NCI-H510A treated with DMSO at 0.1 percent for 48 hours (cell line): ENCODE measurements at regions not wholly inside any gene's neighbourhood (a gene's known extent, or its start where the extent isn't known, plus 50 kb on each side); places are given as distances from the start of the nearest gene placed in this dataset.
"Not testable (repeated sequence)": the region's sequence is repeated elsewhere in the genome, so short reads cannot be mapped to it uniquely, and the experiment has no call there.

Source experiments
- DNase-seq: peaks from one replicate; lab custom pipeline; 2025; lab: John Stamatoyannopoulos, UW

DNA sequence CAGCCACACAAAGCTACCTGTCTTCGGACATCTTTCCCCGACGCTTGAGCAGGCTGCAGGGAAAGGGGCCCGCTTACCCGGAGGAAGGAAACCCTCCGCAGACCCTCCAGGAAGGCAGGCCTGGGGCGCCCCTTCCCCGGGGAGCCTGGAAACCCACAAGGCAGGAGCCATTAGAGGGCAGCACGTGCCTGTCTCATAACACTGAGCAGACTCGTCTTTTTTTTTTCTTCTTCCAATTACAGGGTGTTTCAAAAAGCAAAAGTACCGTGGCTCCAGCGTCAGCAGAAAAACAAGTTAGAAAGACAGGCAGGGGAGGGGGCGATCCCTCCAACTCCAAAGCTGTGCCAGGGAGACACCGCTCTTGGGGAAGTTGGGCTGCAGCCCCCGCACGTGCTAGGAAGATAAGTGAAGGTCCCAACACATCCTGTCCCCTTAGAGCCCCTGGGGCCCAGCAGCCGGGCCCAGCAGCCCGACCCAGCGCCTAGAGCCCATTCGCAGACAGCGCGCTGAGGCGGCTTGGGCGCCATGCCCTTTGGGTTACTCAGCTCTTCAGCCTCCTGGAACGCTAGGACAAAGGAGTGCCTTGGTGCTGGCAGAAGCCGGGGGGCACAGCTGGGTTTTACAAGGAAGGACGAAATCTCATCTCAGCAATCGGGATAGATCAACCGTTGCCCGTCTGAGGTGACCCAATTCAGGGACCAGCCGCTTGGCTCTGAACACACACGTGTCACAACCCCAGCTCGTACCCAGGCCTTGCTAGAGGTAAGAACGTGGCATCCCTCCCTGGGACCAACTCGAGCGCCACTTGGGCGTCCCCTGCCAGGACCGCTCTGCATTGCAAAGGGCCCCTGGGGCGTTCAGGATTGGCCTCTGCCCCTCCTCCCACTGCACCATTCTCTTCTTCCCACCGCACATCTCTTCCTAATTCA, 136.3 kb downstream of the LY86 start:
- DNase-seq, result peak; percentile 24

DNA sequence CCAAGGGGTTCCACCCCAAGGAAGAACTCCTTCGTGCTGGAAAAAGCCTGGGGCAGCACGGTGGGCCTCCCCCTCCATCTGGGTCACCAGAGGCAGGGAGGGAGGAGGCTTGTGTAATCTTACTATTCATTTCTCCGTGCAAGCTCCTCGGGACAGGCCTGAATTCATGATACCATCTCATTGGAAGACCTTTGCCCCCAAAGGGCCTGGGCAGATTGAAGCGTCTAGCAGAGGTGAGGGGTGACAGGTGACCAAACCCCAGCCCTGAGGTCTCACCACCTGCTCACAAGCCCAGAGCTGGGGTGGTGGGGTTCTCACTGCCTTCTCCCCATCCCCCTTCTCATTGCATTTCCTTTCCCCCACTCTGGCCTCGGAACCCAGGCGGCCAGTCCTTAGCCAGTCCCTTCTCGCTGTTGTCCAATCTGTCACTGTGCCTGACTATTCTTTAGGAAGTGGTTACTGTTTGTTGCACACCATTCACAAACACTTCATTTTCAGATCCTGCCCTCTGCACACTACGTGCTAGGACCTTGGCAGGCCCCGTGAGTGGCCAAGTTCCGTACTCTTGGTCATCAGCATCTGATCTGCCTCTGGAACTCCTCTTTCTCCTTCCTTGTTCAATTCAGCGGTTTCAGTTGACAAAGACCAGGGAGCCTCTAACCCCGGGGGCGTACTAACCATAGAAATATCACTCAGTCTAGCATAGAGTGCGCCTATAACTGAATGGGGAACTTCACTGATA, 137.1 kb downstream of the LY86 start:
- no peak for DNase-seq

DNA sequence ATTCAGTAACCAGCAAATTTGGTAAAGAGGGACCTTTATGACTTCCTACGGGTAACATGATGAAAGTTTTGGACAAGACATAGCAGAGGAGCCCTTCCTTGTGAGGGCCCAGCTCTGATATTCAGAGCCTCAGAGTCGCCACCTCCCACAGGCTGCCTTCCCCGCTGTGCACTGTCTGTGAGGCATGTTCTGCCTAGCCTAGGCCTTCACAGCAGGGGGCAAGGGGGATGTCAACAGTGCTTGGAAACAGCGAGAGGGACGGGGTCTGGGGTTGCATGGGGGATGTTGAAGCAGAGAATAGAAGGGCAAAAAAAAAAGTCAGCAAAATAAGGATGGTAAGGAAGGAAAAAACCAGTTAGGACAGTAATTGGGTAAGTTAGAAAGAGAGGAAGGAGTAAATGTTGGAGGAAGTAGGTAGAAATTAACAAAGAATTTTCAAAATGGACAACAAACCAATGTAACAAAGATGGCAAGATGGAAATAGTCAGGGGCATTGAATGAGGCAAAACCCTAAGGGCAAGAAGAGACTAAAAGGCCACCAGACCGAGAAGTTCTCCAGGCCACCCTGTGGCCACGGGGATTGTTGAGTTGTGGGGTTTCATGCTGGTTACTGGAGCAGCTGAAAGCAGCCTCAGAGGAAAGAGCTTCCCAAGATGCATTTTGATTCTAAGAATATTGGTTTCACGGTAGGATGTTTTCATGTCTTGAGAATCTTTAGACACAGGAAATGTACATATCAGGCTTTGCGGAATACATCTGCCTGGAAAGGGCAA, 139.8 kb downstream of the LY86 start:
- no peak for DNase-seq

DNA sequence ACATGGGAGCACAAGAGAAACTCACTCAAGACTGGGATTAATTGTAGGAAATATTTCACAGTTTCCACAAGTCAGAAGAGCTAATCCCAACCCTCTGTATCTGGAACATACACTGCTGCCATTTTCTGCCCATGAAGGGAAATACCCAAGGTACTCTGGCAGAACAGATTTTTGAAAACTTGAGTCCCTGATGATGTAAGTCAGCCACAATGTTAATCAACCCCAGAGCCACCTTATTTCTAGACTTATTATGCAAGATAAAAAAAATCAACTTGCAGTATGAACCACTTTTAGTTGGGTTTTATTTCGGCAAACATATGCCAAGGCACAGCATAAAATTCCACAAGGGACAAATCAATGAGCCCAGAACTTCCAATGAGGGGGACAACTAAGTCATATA, 141.5 kb downstream of the LY86 start:
- no peak for DNase-seq

DNA sequence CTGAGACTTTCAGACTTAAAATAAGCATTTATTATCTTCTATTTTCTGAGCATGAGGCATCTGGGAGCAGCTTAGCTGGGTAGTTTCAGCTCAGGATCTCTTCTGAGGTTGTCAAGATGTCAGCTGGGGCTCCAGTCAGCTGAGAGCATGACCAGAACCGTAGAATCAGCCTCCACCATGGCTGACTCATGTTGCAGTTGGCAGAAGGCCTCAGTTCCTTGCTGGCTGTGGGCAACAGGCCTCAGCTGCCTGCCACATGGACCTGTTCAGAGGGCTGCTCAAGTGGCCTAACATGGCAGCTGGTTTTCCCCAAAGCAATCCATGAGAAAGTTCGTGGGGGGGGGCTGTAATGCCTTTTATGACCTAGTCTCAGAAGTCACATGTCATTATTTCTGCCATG, 142.3 kb downstream of the LY86 start:
- no peak for DNase-seq

DNA sequence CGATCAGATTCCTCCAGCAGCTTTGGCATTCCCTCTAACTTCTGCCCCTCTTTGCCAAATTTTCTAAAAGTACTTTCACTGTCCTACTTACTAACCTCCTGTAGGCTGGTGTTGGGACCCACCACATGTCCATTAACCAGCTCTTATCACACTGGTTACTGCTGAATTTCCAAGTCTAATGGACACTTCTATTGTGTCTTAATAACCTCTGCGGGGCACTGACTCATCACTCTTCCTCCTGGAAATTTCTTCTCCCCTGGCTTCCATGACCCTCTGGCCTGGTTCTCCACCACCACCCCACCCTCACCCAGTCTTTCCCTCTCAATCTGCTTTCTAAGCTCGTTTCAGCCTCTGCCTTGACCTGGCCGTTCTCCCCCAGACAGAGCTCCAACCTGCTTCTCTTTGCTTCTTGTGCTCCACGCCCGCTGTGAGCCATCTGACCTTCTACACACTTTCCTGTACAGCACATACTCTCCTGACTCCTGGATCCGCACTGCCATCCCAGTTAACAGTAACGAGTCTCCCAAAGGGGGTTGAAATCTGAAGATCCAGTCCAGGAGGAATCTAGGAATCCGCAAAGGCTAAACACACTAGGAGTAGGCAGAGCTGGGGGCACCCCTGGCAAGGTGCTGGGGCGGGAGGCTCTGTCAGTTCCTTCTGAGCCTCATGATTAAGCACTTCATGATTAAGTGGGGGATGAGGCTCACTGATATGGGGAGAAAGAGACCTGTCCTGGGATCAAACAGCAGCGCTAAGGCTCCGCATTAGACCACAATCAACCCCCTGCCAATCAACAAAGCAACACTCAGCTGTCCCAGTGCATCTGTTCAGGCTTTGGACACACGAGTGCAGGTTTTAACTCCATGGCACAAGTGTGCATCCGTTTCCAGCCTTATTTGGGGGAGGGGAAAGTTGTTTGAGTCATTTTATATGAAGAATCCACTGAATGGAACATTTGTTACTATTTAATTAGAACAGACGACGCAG, 146.3 kb downstream of the LY86 start:
- DNase-seq, result no peak

DNA sequence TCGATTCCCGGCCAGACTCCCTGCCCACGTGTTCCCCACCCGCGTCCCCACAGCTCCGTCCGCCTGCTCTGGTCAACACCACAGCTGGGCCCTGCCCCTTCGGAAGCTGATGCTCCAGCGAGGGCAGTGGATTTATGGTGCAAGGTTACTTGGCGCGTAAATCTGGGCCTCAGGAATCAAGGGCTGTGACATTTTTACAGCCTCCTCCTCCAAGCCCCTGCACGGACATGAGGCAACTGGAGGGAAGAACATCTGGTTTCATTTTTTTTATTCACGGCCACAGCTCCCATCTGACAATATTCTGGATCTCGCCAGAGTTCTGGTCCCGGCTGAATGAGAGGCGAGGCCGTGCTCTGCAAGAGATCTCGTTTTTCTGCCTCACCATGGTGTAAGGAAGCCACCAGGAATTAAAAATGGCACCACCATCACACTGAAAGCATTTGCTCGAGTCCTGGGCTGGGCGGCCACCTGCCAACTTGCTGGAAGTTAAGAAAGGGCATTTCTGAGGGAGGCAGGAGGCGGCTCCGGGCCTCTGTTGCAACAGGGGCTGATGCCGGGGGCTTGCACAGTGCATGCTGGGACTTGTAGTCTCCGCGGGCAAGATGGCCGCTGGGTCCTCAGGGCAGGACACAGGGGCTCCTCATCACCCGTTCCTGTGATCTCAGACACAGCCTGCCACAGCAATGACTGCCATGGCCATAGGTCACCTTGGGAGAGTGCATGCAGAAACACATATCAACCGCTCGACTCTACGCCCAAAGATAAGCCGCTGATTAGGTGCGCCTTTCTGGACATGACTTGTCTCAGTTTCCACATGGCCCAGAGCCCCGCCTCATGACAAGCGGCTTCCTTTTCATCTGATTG, 148.5 kb downstream of the LY86 start:
- no peak for DNase-seq

DNA sequence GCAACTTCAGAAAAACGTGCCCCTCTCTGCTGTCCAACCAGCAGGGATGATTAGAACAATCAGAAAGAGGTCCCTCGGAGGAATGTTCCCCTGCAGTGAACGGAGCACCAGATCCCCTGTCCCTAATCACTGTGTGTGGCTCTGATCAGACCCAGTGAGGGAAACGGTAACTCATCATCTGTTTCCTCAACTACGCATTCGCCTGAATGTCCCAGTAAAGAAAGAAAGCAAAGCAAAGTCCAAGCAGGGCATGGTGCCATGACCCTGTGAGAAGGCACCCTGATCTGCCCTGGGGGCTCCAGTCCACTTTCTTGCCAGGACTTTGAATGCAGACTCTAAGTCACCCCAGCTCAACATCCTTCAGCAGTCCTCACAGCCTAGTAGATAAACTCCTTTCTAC, 149.2 kb downstream of the LY86 start:
- DNase-seq, result no peak

DNA sequence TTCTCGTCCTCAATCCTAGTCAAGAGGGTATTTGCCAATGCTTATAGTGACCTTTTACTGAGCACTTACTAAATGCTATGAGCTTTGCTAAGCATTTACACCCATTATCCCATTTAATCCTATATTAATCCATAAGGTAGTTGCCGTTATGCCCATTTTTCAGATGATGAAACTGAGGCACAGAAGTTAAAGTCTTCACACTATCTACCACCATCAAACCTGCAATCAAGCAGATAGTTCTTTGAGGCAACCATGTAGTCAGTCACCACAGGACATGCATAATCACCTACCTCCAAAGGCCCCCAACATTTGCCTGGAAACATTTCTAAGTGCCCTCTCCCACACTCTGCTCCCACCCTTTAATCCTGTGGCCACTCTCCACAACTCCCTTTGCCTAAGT, 149.6 kb downstream of the LY86 start:
- DNase-seq, result no peak

DNA sequence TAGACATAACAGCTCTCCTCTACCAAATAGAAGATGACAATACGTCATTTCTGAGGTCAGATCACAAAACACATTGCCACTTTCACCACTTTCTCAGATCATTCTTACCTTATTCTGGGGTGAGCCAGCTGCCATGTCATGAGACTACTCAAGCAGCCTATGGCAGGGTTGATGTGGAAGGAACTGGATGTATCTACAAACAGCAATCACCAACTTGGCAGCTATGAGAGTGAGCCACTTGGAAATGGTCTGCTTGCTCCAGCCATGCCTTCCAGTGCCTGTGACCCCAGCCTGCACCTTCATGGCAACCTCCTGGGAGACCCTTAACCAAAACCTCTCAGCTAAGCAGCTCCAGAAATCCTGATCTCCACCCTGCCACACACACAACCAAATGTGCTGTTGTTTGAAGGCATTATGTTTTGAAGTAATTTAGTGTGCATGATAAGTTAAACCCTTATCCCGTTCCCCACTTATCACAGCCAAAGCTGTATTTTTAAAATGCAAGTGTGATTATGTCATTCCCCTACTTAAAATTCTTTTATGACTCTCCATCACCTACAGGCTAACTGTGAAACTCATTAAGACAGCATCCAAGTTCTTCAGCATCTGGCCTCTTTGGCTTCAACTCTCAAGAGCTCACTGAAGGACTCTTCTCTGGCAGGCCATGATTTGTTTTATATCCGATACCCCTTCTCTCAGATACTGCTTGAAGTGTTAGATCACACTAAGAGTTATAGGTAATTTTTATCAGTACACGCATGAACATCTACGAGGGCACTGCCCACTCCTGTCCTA, 150.6 kb downstream of the LY86 start:
- DNase-seq, result no peak

DNA sequence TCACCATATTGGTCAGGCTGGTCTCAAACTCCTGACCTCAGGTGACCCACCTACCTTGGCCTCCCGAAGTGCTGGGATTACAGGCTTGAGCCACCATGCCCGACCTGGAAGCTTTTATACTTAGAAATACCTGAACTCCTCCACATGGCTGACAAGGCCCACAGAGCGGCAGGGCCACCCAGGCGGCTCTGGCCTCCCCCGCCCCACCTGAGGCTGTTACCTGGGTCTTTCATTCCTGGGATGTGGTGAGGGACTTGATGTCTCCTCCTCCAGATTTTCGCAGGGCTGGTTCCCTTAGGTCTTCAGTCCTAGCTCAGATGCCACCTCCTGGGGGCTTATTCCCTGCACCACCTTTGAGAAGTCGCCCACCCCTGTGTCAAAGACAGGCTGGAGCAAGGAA, 152.1 kb downstream of the LY86 start:
- no peak for DNase-seq

DNA sequence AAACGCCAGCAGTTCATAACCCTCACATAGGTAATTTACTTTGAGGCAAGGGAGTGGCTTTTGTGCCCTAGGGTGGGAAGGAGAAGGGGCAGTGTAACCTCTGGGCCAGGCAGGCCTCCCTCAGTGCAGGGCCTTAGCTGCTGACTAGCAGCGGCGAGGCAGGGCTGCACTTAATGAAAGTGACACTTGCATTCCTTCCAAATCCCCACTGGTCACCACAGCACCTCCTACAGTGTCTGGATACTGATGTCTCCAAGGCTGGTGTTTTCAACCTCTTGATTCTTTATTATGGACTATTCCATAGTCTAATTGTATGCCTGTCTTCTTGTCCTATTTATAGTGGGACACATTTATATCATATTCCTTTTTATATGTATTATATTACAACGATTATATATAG, 152.7 kb downstream of the LY86 start:
- DNase-seq, result no peak

DNA sequence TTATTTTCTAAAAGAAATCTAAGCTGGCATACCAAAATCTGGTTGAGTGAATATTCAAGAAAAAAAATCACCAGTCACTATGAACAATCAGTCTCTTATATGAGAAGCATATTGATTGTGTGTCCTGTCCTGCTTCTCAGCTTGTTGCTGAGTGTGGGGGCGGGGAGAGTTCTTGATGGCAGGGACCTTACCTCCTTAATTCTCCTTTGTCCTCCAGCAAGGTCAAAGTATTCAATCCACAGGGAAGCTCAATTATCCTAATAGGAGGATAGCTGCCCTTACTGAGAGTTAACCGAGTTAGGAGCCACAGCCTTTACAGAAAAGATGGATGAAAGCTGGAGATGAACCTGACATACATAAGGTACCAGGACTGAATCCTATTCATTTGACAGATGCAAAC, 154.0 kb downstream of the LY86 start:
- DNase-seq, result no peak

DNA sequence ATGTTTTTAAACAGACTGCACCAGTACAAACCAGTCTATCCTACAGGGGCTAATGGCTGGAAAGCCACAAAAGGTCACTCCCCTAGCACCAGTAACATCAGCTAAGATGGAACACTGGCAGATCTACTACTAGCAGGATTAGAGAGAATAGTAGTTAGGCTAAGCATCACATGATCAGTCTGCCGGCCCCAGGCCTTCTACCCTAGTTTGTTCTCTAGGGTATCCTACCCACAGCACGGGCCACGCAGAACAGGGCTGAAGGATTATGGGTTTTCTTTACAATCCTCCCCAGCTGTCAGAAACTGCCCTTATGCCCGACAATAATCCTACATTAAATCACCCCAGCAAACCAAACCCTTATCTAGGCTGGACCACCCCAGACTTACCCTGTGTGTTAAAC, 156.0 kb downstream of the LY86 start:
- no peak for DNase-seq

DNA sequence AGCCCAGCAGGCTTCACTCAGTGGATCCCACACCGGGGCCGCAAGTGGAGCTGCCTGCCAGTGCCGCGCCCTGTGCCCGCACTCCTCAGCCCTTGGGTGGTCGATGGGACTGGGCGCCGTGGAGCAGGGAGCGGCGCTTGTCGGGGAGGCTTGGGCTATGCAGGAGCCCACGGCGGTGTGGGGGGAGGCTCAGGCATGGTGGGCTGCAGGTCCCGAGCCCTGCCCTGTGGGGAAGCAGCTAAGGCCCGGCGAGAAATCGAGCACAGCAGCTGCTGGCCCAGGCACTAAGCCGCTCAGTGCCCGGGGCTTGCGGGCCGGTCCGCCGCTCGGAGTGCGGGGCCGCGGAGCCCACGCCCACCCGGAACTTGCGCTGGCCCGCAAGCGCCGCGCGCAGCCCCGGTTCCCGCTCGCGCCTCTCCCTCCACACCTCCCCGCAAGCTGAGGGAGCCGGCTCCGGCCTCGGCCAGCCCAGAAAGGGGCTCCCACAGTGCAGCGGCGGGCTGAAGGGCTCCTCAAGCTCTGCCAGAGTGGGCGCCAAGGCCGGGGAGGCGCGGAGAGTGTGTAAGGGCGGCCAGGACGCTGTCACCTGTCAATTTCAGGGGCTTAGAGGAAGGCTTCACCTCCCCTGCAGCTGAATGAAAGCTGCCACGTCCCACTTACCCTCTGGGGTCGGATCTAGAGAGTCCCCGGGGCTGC, 157.3 kb downstream of the LY86 start:
- not testable (repeated sequence) for DNase-seq

DNA sequence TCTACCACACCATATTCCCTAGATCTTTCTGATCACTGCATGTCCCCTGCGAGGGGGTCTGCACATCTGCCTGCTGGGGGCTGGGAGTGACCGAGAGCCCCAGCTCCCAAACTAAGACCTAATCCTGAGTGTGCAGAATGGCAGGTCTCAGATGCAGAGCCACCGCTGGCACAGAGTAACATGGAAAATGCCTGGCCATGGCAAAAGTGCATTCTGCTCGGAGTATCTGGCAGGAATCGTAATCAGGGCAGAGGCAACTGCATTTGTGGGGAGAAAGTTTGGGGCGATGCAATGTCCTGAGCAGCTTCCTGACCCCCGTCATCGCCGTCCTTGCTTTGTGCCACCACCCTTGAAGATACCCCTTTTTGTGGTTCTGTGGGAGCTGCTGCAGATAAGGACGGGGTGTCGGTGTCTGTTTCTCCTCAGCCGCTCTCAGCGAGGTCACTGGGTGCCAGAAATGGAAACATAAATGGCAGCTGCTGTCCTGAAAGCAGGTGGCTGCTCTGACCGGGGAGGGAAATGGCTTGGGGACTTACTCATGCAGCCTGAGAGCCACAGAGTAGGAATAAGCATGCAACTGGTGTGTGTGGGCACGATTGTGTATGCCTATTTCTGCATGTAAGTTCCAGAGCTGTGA, 157.9 kb downstream of the LY86 start:
- DNase-seq, result no peak

DNA sequence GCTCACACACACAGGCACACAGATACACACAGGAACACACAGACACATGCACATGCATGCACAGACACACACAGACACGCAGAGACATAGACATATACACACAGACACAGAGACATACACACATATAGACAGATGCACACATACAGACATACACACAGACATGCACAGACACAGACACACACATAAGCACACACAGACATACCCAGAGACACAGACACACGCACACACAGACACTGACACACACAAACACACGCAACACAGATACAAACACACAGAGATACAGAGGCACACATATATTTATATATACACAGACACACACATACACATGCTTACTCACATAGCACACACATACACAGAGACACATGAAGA, 158.4 kb downstream of the LY86 start:
- no peak for DNase-seq

DNA sequence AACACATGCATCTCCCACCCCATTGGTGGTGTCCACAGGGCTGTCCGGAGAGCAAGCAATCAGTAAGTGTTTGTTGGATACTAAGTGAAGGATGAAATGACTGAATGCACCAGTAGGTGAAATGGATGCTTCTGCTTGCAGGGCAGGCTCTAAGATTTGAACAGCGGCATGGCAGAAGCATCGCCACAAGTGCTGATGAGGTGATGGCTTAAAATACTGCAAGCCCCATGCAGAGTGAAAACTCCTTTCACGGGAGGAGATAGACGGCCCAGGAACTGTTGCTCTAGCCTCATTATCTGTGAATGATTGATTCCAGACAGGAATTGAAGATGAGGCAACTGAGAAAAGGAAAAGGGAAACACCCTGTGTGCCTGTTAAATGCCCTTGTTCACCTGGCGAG, 158.9 kb downstream of the LY86 start:
- DNase-seq, result no peak

DNA sequence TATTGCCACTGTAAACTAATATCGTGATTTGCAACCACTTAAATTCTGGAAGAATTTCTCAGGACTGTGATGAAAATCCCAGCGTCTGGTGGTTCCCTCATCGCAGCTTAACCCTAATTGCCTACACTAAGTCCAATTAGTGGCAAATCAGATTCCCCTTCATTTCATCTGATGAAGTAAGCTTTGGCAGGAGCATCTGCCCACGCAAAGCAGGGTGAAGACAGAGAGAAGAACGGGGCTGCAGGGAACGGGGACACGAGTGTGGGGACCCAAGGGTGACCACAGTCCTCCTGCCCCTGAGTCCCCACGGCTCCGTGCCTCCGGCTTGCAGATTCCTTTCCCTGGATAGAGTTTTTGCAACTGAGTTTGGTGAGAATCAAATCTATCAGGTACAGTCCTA, 159.5 kb downstream of the LY86 start:
- no peak for DNase-seq
